RWPE2 (cell line): ENCODE measurements at regions not wholly inside any gene's neighbourhood (a gene's known extent, or its start where the extent isn't known, plus 50 kb on each side); places are given as distances from the start of the nearest gene placed in this dataset.
A peak's percentile ranks its signal among the peaks of the same experiment; 100 is the strongest.

Experiments
- ATAC-seq: fragments of 200-7000 bp; cut with Tn5 transposase; 3 replicates; pipeline ENCODE4 v1.9.1; 2021; ENCODE audit warnings: low read depth
- DNase-seq: peaks from one replicate; pipeline ENCODE4 v3.0.0-alpha.2; 2020; ENCODE audit warnings: low spot score
- H3K27ac ChIP-seq: fragments of 450-650 bp; 2 replicates; pipeline ENCODE4 v1.5.1; 2017; ENCODE audit warnings: mild to moderate bottlenecking; ENCODE audit not compliant: poor library complexity, severe bottlenecking
- H3K27me3 ChIP-seq: fragments of 250-450 bp; sonication (Bioruptor Pico); 2 replicates; pipeline ENCODE4 v1.5.1; 2021; ENCODE audit warnings: mild to moderate bottlenecking, moderate library complexity; ENCODE audit not compliant: insufficient read depth, poor library complexity, severe bottlenecking
- H3K36me3 ChIP-seq: fragments of 250-450 bp; sonication (Bioruptor Pico); 2 replicates; pipeline ENCODE4 v1.5.1; 2020; ENCODE audit warnings: low read depth, mild to moderate bottlenecking, moderate library complexity
- H3K4me1 ChIP-seq: fragments of 250-450 bp; sonication (Bioruptor Pico); 2 replicates; pipeline ENCODE4 v1.5.1; 2021; ENCODE audit warnings: mild to moderate bottlenecking, moderate library complexity; ENCODE audit not compliant: insufficient read depth, poor library complexity, severe bottlenecking
- H3K4me3 ChIP-seq: fragments of 250-450 bp; sonication (Bioruptor Pico); 2 replicates; pipeline ENCODE4 v1.5.1; 2021; ENCODE audit warnings: mild to moderate bottlenecking, moderate library complexity; ENCODE audit not compliant: severe bottlenecking
- H3K9me3 ChIP-seq: fragments of 250-450 bp; sonication (Bioruptor Pico); 2 replicates; pipeline ENCODE4 v1.5.1; 2021; ENCODE audit warnings: mild to moderate bottlenecking, moderate library complexity; ENCODE audit not compliant: severe bottlenecking
- TF ChIP-seq, protein P1 (sequence below): fragments of 450-650 bp; IDR thresholded peaks from one replicate; pipeline ENCODE4 v1.5.1; 2017; ENCODE audit warnings: mild to moderate bottlenecking, moderate library complexity; ENCODE audit not compliant: poor library complexity, severe bottlenecking

DNA sequence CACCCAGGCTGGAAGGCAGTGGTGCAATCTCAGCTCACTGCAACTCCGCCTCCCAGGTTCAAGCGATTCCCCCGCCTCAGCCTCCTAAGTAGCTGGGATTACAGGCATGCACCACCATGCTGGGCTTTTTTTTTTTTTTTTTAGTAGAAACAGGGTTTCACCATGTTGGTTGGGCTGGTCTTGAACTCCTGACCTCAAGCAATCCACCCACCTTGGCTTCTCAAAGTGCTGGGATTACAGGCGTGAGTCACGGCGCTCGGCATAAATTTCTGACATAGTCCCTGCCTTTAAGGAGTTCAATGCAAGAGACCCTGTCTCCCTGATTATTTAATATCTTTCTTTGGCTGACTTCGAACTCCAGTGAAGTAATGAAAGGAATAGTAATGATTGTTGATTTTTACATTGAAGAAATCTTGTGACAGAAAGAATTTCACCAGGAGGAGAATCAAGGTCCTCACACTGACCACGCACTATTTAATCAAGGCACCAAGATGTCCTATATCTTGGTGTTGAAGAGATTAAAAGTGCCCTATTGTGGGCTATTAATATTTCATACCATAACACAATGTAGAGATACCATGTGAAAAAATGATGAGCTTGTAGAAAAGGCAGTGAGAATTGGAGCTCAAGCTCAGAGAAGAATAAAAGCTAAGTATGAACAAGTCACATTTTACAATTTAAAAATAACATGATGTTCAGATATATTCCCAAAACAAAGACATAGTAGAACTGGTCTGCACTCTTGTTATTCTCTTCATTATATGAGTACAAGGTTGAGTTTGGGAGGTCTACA is 71.6 kb upstream of the BLID start:
- Histone ChIP-seq H3K27ac (peak overlapping the region; percentile 98), H3K9me3 (peaks cover 17% of the 10 kb centered on the region), H3K4me1 (peaks cover 43% of the 10 kb centered on the region), H3K36me3 (peaks cover 43% of the 10 kb centered on the region), H3K27me3 (no peaks in the 10 kb centered on the region), H3K4me3 (no peak overlapping the region)
- ATAC-seq (no peak), DNase-seq (no peak)
- TF ChIP-seq, protein P1, sequence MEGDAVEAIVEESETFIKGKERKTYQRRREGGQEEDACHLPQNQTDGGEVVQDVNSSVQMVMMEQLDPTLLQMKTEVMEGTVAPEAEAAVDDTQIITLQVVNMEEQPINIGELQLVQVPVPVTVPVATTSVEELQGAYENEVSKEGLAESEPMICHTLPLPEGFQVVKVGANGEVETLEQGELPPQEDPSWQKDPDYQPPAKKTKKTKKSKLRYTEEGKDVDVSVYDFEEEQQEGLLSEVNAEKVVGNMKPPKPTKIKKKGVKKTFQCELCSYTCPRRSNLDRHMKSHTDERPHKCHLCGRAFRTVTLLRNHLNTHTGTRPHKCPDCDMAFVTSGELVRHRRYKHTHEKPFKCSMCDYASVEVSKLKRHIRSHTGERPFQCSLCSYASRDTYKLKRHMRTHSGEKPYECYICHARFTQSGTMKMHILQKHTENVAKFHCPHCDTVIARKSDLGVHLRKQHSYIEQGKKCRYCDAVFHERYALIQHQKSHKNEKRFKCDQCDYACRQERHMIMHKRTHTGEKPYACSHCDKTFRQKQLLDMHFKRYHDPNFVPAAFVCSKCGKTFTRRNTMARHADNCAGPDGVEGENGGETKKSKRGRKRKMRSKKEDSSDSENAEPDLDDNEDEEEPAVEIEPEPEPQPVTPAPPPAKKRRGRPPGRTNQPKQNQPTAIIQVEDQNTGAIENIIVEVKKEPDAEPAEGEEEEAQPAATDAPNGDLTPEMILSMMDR: no peak

DNA sequence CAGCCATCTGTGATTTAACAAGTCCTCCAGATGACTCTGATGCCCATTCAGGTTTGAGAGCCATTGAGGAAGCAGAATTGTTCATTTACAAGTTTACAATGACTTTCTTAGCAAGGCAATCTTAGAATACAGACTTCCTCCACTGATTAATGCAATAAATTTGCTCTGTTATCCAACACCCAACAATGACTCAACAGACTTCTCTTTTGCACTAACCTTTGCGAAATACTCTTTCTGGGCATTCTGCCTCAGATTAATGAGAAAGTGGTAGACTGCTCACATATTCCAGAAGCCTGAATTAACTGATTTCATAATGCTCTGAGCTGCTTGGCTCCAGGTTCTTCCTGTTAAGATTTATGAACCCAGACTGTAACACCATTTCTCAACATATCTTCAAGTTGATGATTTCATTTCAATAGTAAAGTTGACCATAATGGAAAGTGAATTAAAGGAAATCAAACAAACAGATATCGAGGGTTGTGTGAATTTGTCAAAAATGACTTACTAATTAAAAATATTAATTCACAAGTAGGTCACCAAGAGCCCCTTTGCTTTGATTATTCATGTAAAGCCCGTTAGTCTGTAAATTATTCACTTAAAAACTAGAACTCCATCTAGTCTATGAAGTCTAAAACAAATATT is 70.5 kb upstream of the BLID start:
- TF ChIP-seq, protein P1: no peak
- ATAC-seq (peak; percentile 72), DNase-seq (no peak)
- Histone ChIP-seq H3K4me3 (no peak overlapping the region), H3K27ac (peak overlapping the region; percentile 98), H3K27me3 (no peaks in the 10 kb centered on the region), H3K9me3 (peaks cover 17% of the 10 kb centered on the region), H3K4me1 (peaks cover 46% of the 10 kb centered on the region), H3K36me3 (peaks cover 43% of the 10 kb centered on the region)

DNA sequence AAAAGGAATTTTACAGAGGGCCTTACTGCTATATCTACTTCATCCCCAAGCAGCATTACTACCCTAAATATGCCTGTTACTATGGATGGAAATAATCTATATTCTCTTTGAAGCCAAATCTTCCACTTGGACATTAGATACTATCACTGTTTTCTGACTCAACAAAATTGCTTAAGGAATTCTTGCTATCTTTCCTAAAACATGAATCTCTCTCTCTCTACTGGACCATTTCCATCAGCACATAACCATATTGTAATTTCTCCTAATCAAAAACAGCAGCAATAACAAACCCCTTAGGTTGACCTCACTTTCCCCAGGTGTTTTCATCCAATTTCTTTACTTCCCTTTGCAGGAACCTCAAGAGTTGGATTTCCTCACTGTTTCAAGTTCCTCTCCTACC is 67.9 kb upstream of the BLID start:
- Histone ChIP-seq H3K4me1 (peaks cover 42% of the 10 kb centered on the region), H3K27ac (peak overlapping the region; percentile 11)

DNA sequence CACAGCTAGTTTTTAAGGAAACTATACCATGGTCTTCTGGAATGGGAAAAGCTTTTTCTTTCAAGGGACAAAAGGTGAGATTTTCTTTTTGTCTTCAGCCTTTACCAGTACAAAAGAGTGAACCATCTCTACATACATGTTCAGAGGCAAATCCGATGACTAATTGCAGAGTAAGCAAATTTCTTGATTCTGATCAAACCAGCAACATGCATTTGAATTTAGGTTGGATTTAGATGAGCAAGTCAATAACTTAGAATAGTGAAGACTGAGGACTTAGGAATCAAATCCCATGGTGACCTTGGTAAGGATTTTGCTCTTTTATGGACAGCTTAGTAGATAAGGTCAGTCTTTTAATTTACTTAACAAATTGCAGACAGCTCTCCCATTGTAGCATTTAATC is 65.9 kb upstream of the BLID start:
- TF ChIP-seq, protein P1: no peak
- no peak for ATAC-seq

More for the DNA sequence above, 67.9 kb upstream of the BLID start:
- ATAC-seq (no peak), DNase-seq (no peak)
- peaks cover 50% of the 10 kb centered on the region for H3K36me3 ChIP-seq
- TF ChIP-seq, protein P1: no peak
- H3K4me3 ChIP-seq: no peak overlapping the region
- peaks cover 17% of the 10 kb centered on the region for H3K9me3 ChIP-seq
- H3K27me3 ChIP-seq: no peaks in the 10 kb centered on the region

More for the DNA sequence above, 65.9 kb upstream of the BLID start:
- no peak overlapping the region for H3K4me3 ChIP-seq
- peaks cover 53% of the 10 kb centered on the region for H3K36me3 ChIP-seq
- peaks cover 17% of the 10 kb centered on the region for H3K9me3 ChIP-seq
- peaks cover 39% of the 10 kb centered on the region for H3K4me1 ChIP-seq
- no peak for DNase-seq
- no peaks in the 10 kb centered on the region for H3K27me3 ChIP-seq
- peak overlapping the region; percentile 99 for H3K27ac ChIP-seq
